Lung (tissue), 11 donors: ENCODE measurements at regions not wholly inside any gene's neighbourhood (a gene's known extent, or its start where the extent isn't known, plus 50 kb on each side); places are given as distances from the start of the nearest gene placed in this dataset.

Source experiments
- ATAC-seq: fragments of 200-7000 bp; cut with Tn5 transposase; one replicate; pipeline ENCODE4 v1.9.1; 2020; ENCODE audit warnings: moderate number of reproducible peaks; ENCODE audit not compliant: insufficient read depth, low FRiP score
- DNase-seq, 3 donors: peaks; one replicate each; pipeline ENCODE4 v3.0.0-alpha.2; 2013 to 2017
- H3K27ac ChIP-seq, 2 donors: one replicate each; pipeline ENCODE4 v1.5.1; 2013; ENCODE audit warnings: mild to moderate bottlenecking in 2 of 2, moderate library complexity in 2 of 2, control low read depth in 1 of 2, inconsistent platforms in 1 of 2, low read depth in 1 of 2, low read length in 1 of 2
- H3K27me3 ChIP-seq, 3 donors: one replicate each; pipeline ENCODE4 v1.5.1; 2013; ENCODE audit warnings: low read length in 2 of 3; ENCODE audit not compliant: control insufficient read depth in 3 of 3, insufficient read depth in 3 of 3
- H3K36me3 ChIP-seq, 4 donors: one replicate each; pipeline ENCODE4 v1.5.1; 2013; ENCODE audit warnings: low read length in 4 of 4, mild to moderate bottlenecking in 1 of 4, moderate library complexity in 1 of 4; ENCODE audit not compliant: control insufficient read depth in 4 of 4, insufficient read depth in 4 of 4
- H3K4me1 ChIP-seq, 5 donors: one replicate each; pipeline ENCODE4 v1.5.1; 2013; ENCODE audit warnings: low read length in 5 of 5, mild to moderate bottlenecking in 2 of 5, moderate library complexity in 1 of 5; ENCODE audit not compliant: control insufficient read depth in 5 of 5, insufficient read depth in 5 of 5
- H3K4me3 ChIP-seq: one replicate; pipeline ENCODE4 v1.5.1; 2013; ENCODE audit warnings: mild to moderate bottlenecking, control low read depth, moderate library complexity
- H3K9ac ChIP-seq, 2 donors: one replicate each; pipeline ENCODE4 v1.5.1; 2013; ENCODE audit warnings: low read length in 2 of 2, control low read depth in 1 of 2; ENCODE audit not compliant: insufficient read depth in 1 of 2
- H3K9me3 ChIP-seq, 4 donors: one replicate each; pipeline ENCODE4 v1.5.1; 2013; ENCODE audit warnings: low read length in 3 of 4, mild to moderate bottlenecking in 1 of 4, moderate library complexity in 1 of 4; ENCODE audit not compliant: control insufficient read depth in 4 of 4, insufficient read depth in 3 of 4
- CTCF ChIP-seq: IDR thresholded peaks from 2 replicates; pipeline ENCODE4 v1.5.1; 2012; ENCODE audit warnings: mild to moderate bottlenecking; ENCODE audit errors: control extremely low read depth, extremely low read depth
- WGBS, 2 donors: extraction: QIAGEN DNeasy Blood & Tissue Kit; methylation state at CpG; one replicate each; pipeline ENCODE4 v1.1.7; 2013; 5-methylcytosine and 5-hydroxymethylcytosine counted together
- donor health status: control.
- donor health status: control.
- donor health status: Bipolar disorder and iron deficiency.
- donor health status: healthy.
- donor health status: DM: yes; HTN: yes; CAD: no.

GRCh38 chr18:1353025-1353424 is 448.4 kb downstream of the ADCYAP1 start:
- H3K9ac ChIP-seq, result no peak overlapping the region
- DNase-seq (no peak), ATAC-seq (no peak)
- H3K4me3 ChIP-seq, result no peak overlapping the region
- H3K4me1 ChIP-seq, result no peaks in the 10 kb centered on the region
- no peaks in the 10 kb centered on the region for H3K27me3 ChIP-seq
- H3K9me3 ChIP-seq, result no peaks in the 10 kb centered on the region
- no peak for TF ChIP-seq CTCF
- no peak overlapping the region for H3K27ac ChIP-seq
- H3K36me3 ChIP-seq, result no peaks in the 10 kb centered on the region

GRCh38 chr18:1357724-1358123 is 453.1 kb downstream of the ADCYAP1 start:
- H3K4me1 ChIP-seq, result no peaks in the 10 kb centered on the region
- H3K27ac ChIP-seq, result no peak overlapping the region
- no peaks in the 10 kb centered on the region for H3K36me3 ChIP-seq
- no peak overlapping the region for H3K9ac ChIP-seq
- no peaks in the 10 kb centered on the region for H3K27me3 ChIP-seq
- ATAC-seq (no peak), DNase-seq (no peak)
- H3K9me3 ChIP-seq, result no peaks in the 10 kb centered on the region
- WGBS, 2 donors, result 82 to 89% methylated on average over 2 of the region's 2 CpGs
- TF ChIP-seq CTCF, result no peak
- no peak overlapping the region for H3K4me3 ChIP-seq

GRCh38 chr18:1361936-1362335 is 457.3 kb downstream of the ADCYAP1 start:
- Histone ChIP-seq H3K27me3 (no peaks in the 10 kb centered on the region), H3K4me1 (no peaks in the 10 kb centered on the region), H3K4me3 (no peak overlapping the region), H3K36me3 (no peaks in the 10 kb centered on the region), H3K9me3 (no peaks in the 10 kb centered on the region), H3K9ac (no peak overlapping the region), H3K27ac (no peak overlapping the region)
- WGBS, 2 donors, result 50 to 53% methylated on average over 3 of the region's 3 CpGs
- no peak for ATAC-seq
- no peak for DNase-seq
- TF ChIP-seq CTCF, result no peak

- no peaks in the 10 kb centered on the region for H3K9me3 ChIP-seq
- no peak overlapping the region for H3K9ac ChIP-seq
- no peak for ATAC-seq
- WGBS, 2 donors, result 94 to 96% methylated on average over 6 of the region's 6 CpGs
- DNase-seq, result no peak
- H3K4me3 ChIP-seq, result no peak overlapping the region
- H3K27me3 ChIP-seq, result no peaks in the 10 kb centered on the region
- TF ChIP-seq CTCF, result no peak
- no peaks in the 10 kb centered on the region for H3K36me3 ChIP-seq
- no peak overlapping the region for H3K27ac ChIP-seq
- no peaks in the 10 kb centered on the region for H3K4me1 ChIP-seq
These were observed 465.9 kb downstream of the ADCYAP1 start for GRCh38 chr18:1370552-1370951.
